Esophagus (tissue), 2 donors: ENCODE measurements at regions not wholly inside any gene's neighbourhood (a gene's known extent, or its start where the extent isn't known, plus 50 kb on each side); places are given as distances from the start of the nearest gene placed in this dataset.

Experiments
- H3K27ac ChIP-seq, 2 donors: one replicate each; pipeline ENCODE4 v1.5.1; 2013; ENCODE audit warnings: low read depth in 2 of 2, mild to moderate bottlenecking in 2 of 2, inconsistent platforms in 1 of 2, low read length in 1 of 2, moderate library complexity in 1 of 2
- H3K27me3 ChIP-seq, 2 donors: one replicate each; pipeline ENCODE4 v1.6.1; 2013; ENCODE audit warnings: low read length in 2 of 2, control low read depth in 1 of 2, mild to moderate bottlenecking in 1 of 2; ENCODE audit not compliant: insufficient read depth in 2 of 2, control insufficient read depth in 1 of 2
- H3K36me3 ChIP-seq, 2 donors: one replicate each; pipeline ENCODE4 v1.6.1; 2013; ENCODE audit warnings: low read length in 1 of 2; ENCODE audit not compliant: control insufficient read depth in 2 of 2, insufficient read depth in 2 of 2
- H3K4me1 ChIP-seq, 2 donors: one replicate each; pipeline ENCODE4 v1.6.1; 2013; ENCODE audit warnings: low read length in 1 of 2; ENCODE audit not compliant: control insufficient read depth in 2 of 2, insufficient read depth in 2 of 2
- H3K4me3 ChIP-seq, 2 donors: one replicate each; pipeline ENCODE4 v1.5.1; 2013; ENCODE audit warnings: low read length in 2 of 2, mild to moderate bottlenecking in 2 of 2, low read depth in 1 of 2, moderate library complexity in 1 of 2
- H3K9me3 ChIP-seq, 2 donors: one replicate each; pipeline ENCODE4 v1.6.1; 2013; ENCODE audit warnings: mild to moderate bottlenecking in 2 of 2, low read depth in 1 of 2, low read length in 1 of 2, moderate library complexity in 1 of 2; ENCODE audit not compliant: control insufficient read depth in 2 of 2, insufficient read depth in 1 of 2
- WGBS, 2 donors: extraction: QIAGEN DNeasy Blood & Tissue Kit; methylation state at CpG; one replicate each; pipeline ENCODE4 v1.1.7; 2013; 5-methylcytosine and 5-hydroxymethylcytosine counted together
- donor health status: healthy with polysubstance abuse.
- donor health status: Bipolar disorder and iron deficiency.

- Histone ChIP-seq H3K36me3 (no peaks in the 10 kb centered on the region), H3K9me3 (no peaks in the 10 kb centered on the region), H3K27ac (no peak overlapping the region), H3K4me1 (no peaks in the 10 kb centered on the region), H3K4me3 (no peak overlapping the region), H3K27me3 (no peaks in the 10 kb centered on the region)
- WGBS, 2 donors = 73 to 84% methylated on average over 2 of the region's 2 CpGs
These were observed 522.5 kb upstream of the CDH5 start for GRCh38 chr16:65843941-65844340.

GRCh38 chr16:65842067-65842466 is 524.4 kb upstream of the CDH5 start:
- Histone ChIP-seq H3K4me3 (no peak overlapping the region), H3K27me3 (peaks cover 0 to 2% of the 10 kb centered on the region in 2 donors), H3K36me3 (no peaks in the 10 kb centered on the region), H3K4me1 (no peaks in the 10 kb centered on the region), H3K9me3 (no peaks in the 10 kb centered on the region), H3K27ac (no peak overlapping the region)
- WGBS, 2 donors = 70 to 75% methylated on average over 1 of the region's 1 CpG

GRCh38 chr16:65838001-65838400 is 528.5 kb upstream of the CDH5 start:
- Histone ChIP-seq H3K36me3 (no peaks in the 10 kb centered on the region), H3K4me1 (no peaks in the 10 kb centered on the region), H3K4me3 (no peak overlapping the region), H3K9me3 (no peaks in the 10 kb centered on the region), H3K27me3 (peaks cover 0 to 2% of the 10 kb centered on the region in 2 donors), H3K27ac (no peak overlapping the region)
- 76 to 81% methylated on average over 3 of the region's 3 CpGs for WGBS, 2 donors

GRCh38 chr16:65837464-65837863 is 529.0 kb upstream of the CDH5 start:
- Histone ChIP-seq H3K36me3 (no peaks in the 10 kb centered on the region), H3K27me3 (peaks cover 0 to 2% of the 10 kb centered on the region in 2 donors), H3K4me1 (no peaks in the 10 kb centered on the region), H3K9me3 (no peaks in the 10 kb centered on the region), H3K4me3 (no peak overlapping the region), H3K27ac (no peak overlapping the region)
- WGBS, 2 donors = 79 to 86% methylated on average over 3 of the region's 3 CpGs

- Histone ChIP-seq H3K36me3 (no peaks in the 10 kb centered on the region), H3K4me3 (no peak overlapping the region), H3K9me3 (no peaks in the 10 kb centered on the region), H3K27ac (no peak overlapping the region), H3K27me3 (peaks cover 0 to 2% of the 10 kb centered on the region in 2 donors), H3K4me1 (no peaks in the 10 kb centered on the region)
These were observed 531.8 kb upstream of the CDH5 start for GRCh38 chr16:65834688-65835087.

- WGBS, 2 donors = 62 to 76% methylated on average over 4 of the region's 4 CpGs
- Histone ChIP-seq H3K9me3 (no peaks in the 10 kb centered on the region), H3K4me3 (no peak overlapping the region), H3K36me3 (no peaks in the 10 kb centered on the region), H3K27ac (no peak overlapping the region), H3K4me1 (no peaks in the 10 kb centered on the region), H3K27me3 (peaks cover 0 to 2% of the 10 kb centered on the region in 2 donors)
These were observed 533.2 kb upstream of the CDH5 start for GRCh38 chr16:65833171-65833871.

- Histone ChIP-seq H3K4me3 (no peak overlapping the region), H3K27me3 (peaks cover 0 to 2% of the 10 kb centered on the region in 2 donors), H3K27ac (no peak overlapping the region), H3K4me1 (no peaks in the 10 kb centered on the region), H3K9me3 (no peaks in the 10 kb centered on the region), H3K36me3 (no peaks in the 10 kb centered on the region)
- 67 to 84% methylated on average over 1 of the region's 1 CpG for WGBS, 2 donors
These were observed 533.8 kb upstream of the CDH5 start for GRCh38 chr16:65832679-65833078.

GRCh38 chr16:65831903-65832666 is 534.4 kb upstream of the CDH5 start:
- Histone ChIP-seq H3K4me1 (no peaks in the 10 kb centered on the region), H3K27me3 (no peaks in the 10 kb centered on the region)
- WGBS, 2 donors = 92 to 93% methylated on average over 4 of the region's 4 CpGs

GRCh38 chr16:65829076-65829475 is 537.4 kb upstream of the CDH5 start:
- Histone ChIP-seq H3K4me3 (no peak overlapping the region), H3K27ac (no peak overlapping the region), H3K9me3 (no peaks in the 10 kb centered on the region), H3K27me3 (no peaks in the 10 kb centered on the region), H3K36me3 (no peaks in the 10 kb centered on the region), H3K4me1 (no peaks in the 10 kb centered on the region)
- 59 to 77% methylated on average over 4 of the region's 4 CpGs for WGBS, 2 donors

More at GRCh38 chr16:65831903-65832666, 534.4 kb upstream of the CDH5 start:
- H3K9me3 ChIP-seq = no peaks in the 10 kb centered on the region
- H3K36me3 ChIP-seq = no peaks in the 10 kb centered on the region
- H3K4me3 ChIP-seq = no peak overlapping the region
- H3K27ac ChIP-seq = no peak overlapping the region

GRCh38 chr16:65828296-65828695 is 538.2 kb upstream of the CDH5 start:
- Histone ChIP-seq H3K9me3 (no peaks in the 10 kb centered on the region), H3K27ac (no peak overlapping the region), H3K4me3 (no peak overlapping the region), H3K36me3 (no peaks in the 10 kb centered on the region), H3K27me3 (no peaks in the 10 kb centered on the region), H3K4me1 (no peaks in the 10 kb centered on the region)
- 69 to 77% methylated on average over 2 of the region's 2 CpGs for WGBS, 2 donors
